ENCODE measurements at regions not wholly inside any gene's neighbourhood (a gene's known extent, or its start where the extent isn't known, plus 50 kb on each side); places are given as distances from the start of the nearest gene placed in this dataset.

DNA sequence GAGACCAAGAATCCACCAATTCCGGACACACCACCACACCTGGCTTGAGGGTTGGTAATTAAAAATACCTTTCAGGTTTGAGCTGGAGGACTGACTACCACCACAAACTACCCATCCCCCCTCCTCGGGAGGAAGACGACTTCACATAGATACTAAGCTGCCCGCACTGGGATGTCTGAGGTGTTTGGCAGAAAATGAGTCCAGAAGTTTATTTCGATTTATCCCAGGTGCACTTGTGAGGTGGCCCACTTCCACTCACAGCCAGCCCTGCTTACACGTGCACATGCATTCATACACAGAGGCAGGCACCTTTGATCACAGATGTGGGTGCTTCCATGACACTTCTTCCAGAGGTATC is 187.1 kb downstream of the ID4 start:
- no peak for DNase-seq (ENCODE audit: low read depth in 2 of 2)

DNA sequence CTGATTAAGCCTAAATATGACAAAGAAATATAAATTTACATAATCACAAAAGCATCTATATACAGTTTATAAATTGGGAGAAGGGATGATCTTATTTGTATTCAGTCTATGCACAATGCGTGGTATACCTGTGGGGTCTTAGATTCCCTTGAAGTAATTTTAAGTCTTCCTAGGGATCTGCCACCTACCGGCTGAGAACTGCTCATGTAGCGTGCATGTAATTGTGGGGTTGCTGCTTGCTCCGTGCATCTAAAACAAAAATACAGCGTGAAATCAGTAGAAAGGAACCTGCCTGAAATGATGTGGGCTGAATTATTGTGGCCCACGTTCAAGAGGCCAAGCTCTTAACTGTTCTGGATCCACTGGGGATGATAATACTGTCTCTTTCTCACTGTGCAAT is 187.3 kb downstream of the MBOAT1 start:
- no peak for DNase-seq (ENCODE audit: low read depth in 2 of 2)

DNA sequence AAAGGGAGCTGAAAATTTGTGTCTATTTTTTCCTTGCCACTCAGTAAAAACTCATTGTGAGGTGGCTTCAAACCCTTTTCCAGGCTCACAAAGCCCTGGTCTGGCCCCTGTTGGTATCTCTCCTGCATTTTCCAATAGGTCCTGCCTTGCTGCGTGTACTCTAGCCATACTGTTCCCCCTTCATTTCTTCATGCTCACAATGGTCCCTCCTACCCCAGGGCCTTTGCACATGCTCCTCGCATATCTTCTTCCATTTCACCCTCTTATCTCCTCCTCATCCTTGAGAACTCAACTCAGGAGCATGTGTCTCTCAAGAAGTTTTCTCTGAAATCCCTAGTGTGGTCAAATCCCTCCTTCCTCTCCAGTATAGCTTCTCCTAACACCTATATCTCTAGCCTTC is 186.6 kb downstream of the MBOAT1 start:
- no peak for DNase-seq (ENCODE audit: low read depth in 2 of 2)

DNA sequence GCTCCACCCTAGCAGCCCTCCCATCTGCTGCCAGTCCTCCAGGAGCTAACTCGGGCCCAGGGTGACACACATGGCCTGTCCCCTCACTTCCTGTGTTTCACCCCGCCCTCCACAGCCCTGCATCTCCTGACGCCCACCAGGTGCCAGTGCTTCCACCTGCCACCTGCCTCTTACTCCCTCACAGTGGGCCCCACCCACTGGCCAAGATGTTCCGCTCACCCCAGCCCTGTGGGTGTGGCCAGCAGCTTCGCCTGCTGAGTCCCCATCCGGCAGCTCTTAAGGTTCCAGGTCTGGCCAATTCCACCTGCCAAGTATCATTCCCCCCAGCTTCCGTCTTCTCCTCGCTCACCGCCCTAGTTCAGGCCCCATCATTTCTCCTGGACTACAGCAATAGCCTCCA is 184.1 kb downstream of the MBOAT1 start:
- DNase-seq (ENCODE audit: low read depth in 2 of 2): no peak

DNA sequence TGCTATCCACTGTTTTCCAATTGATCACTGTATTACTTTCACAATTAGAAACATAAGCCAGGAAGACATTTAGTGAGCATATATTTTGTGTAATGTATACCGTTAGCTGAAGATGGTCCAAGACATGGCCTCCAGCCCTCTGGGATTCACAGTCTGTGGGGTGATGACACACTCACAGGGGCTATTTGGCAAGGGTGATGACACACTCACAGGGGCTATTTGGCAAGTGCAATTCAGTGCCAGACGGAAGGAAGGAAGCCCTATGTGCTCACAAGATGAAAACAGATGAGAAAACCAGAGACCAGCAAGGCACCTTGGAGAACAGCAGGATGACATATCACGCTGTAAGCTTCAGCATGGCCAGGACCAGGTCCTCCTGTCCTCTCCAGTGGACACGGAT is 183.7 kb downstream of the MBOAT1 start:
- no peak for DNase-seq (ENCODE audit: low read depth in 2 of 2)

DNA sequence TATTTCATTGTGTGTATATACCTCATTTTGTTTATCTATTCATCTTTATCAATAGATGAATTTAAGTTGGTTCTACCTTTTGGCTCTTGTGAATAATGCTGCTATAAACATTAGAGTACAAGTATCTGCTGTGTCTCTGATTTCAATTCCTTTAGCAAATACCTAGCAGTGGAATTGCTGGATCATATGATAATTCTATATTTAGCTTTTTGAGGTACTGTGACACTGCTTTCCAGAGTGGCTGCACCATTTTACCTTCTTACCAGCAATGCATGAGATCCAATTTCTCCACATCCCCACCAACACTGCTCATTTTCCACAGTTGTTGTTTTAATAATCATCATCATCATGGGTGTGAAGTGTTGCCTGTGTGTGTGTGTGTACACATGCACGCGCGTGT is 182.3 kb downstream of the MBOAT1 start:
- DNase-seq (ENCODE audit: low read depth in 2 of 2): no peak

DNA sequence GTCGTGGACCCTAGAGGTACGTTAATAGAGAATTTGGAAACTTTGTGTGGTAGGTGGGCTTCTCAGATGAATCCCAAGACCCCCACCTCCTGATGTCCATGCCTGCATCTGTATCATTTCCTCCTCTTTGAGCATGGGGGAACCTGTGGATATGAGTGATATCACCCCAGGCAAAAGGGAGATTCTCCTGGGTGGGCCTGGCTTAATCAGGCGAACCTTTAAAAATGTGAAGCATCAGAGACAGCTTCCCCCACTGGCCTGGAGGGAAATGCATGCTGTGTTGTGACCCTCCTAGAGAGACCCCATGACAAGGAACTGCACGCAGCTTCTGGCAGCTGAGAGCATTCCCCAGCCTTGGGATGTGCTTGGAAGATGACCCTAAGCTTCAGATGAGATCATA is 180.9 kb downstream of the MBOAT1 start:
- DNase-seq (ENCODE audit: low read depth in 2 of 2): no peak

DNA sequence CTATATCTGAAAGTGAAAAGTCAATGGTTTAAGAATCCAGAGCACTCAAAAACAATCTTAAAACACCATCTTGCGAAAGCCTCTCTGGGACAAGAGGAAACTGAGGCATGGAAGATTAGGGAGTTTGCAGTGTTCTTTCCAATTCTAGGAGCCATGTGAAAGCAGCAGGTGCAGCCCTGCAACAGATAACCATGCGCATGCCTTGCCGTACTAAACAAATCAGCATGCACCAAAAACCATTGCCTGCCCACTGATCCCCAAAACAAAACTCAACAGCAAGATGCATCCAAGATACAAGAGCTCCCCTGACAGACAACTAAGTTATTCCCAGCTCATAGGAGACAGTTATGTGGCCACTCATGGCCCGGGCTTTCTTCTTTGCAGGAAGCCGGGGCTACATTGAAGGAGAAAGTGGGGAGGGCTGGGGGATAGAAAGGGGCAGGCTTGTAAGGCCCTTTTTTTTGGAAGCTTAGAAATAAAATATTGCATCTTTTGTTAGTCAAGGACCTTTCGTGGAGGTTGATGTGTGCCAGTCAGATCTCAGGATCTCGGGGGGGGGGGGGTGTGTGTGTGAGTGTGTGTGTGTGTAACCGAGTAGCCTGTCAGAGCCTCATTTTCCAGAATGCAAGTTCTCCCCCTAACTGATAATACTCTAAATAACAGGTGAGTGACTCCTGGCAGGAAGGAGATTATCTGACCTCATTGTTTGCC is 178.4 kb downstream of the MBOAT1 start:
- no peak for DNase-seq (ENCODE audit: low read depth in 2 of 2)

DNA sequence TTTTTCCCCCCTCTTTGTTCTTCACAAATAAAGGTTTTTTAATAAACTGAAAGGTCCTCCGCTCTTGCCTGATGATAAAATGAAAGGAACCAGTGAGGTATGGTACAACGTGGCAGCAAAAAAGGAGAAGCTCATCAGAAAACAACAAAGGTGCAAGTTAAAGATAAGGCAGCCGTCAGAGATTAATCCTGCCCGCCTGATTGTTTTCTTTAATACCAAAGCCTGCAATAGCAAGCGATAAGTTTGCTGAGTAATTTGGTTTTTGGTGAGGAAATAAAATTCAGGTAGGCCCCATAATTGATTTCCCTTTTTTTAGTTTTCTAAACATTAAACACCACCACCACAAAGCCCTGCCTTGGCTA is 177.9 kb downstream of the MBOAT1 start:
- no peak for DNase-seq (ENCODE audit: low read depth in 2 of 2)

DNA sequence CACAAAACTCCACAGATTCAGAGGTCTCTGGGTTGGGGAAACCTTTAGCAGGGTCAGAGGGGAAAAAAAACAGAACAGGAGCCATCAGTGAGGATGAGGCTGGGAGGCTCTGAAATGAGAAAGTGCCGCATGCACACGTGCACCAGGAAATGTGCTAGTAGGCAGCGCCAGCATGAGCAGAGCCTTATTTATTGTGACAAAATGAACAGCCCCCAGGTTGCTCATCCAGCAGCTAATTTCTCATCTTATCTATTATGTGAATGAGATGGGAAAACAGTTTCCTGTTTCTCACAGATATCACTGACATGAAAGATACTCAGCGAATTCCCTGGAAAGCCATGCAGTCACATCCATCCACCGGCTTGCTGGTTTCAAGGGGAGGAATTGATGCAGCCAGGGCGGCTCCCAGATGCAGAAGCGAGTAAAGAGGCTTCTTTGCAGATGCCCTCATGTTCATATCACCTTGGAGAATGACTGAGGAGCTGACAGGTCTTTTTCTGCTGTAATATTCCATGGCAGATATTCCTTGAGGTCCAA is 176.1 kb downstream of the MBOAT1 start:
- DNase-seq (ENCODE audit: low read depth in 2 of 2): no peak

DNA sequence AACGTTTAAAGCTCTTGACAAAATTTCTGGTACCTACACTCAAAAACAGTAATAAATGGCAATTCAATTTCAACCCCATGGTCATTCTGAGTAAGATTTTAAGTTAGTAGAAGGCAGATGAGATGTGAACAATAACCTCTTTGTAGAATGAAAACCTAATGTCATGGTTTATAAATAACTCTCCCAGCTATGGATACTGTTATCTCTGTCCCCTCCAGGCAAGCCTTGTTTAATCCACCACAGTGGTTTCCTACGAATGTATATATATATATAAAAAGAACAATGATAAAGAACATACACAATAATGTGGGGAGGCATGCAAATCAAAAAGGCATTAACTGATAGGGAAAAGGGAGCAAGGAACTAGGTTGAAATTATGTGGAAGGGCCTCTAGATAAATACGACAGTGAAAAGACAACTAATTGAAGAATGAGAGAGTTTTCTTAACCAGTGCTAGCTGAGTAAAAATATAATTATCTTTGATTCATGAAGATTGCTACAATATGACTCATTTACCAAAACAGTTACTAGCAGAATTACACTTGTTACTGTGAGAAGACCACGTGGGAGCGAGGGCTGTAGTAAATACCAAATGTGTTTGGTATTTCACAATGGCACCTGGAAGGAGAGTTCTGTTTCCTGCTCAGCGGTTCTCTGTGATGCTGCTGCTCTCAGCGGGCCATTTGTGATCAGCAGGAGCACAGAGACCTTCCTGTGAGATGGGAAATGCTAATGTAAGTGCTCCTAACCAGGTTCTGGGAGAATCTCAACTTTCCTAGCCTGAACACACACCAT is 173.7 kb downstream of the MBOAT1 start:
- no peak for DNase-seq (ENCODE audit: low read depth in 2 of 2)

DNA sequence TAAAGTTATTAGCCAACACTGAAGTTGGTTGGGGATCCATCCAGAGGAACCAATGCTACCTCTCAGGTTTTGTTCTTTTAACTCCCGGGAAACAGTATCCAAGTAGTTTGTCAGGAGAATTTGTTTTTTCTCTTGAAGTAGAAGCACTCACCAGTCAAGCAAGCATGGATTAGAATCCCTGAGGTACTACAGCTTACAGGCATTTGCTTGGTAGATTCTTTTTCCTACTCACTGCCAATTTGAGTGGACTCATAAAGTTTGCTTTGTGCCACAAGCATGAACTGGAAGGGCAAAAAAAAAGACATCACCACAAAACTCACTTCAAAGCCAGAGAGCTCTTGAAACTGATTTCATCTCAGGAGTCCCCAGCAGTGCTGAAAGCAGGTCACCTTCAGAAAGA is 167.4 kb downstream of the MBOAT1 start:
- no peak for DNase-seq (ENCODE audit: low read depth in 2 of 2)

Data from activated CD8-positive, alpha-beta memory T cell treated with anti-CD3 and anti-CD28 coated beads for 4 hours (primary cell).